Esophagus squamous epithelium (tissue), 4 donors: ENCODE measurements at regions not wholly inside any gene's neighbourhood (a gene's known extent, or its start where the extent isn't known, plus 50 kb on each side); places are given as distances from the start of the nearest gene placed in this dataset.

Experiments used
- POLR2A ChIP-seq, 4 donors: fragments of 450-650 bp; IDR thresholded peaks; one replicate each; pipeline ENCODE4 v1.6.1; 2017; ENCODE audit warnings: antibody characterized with exemption in 4 of 4, mild to moderate bottlenecking in 4 of 4, moderate library complexity in 3 of 4
- TF ChIP-seq, protein P1 (sequence below), 6 experiments: fragments of 450-650 bp in 4 of 6; fragments of 200-600 bp in 2 of 6; sonication (generic) in 2 of 6; IDR thresholded peaks; one replicate each; pipeline ENCODE4 v1.5.1; 2016 to 2019; ENCODE audit warnings: antibody characterized with exemption in 6 of 6, mild to moderate bottlenecking in 4 of 6, moderate library complexity in 4 of 6

DNA sequence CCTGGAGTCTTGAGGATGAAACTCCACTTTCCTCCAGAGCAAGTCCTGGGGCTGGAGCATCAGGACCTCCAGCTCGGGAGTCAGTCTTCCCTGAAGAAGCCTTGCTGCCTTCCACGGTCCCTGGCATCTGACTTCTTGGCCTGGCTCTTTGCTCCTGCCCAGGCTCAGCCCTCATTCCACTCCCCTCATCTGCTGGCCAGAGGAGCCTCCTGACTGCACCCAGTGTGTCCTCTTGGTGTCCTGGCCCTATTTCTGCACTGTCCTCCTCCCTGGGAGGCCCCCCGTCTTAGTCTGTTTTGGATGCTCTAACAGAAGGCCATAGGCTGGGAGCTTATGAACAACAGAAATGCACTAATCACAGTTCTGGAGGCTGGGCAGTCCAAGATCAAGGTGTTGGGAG lies 231.5 kb downstream of the LOXHD1 start:
- TF ChIP-seq, protein P1, sequence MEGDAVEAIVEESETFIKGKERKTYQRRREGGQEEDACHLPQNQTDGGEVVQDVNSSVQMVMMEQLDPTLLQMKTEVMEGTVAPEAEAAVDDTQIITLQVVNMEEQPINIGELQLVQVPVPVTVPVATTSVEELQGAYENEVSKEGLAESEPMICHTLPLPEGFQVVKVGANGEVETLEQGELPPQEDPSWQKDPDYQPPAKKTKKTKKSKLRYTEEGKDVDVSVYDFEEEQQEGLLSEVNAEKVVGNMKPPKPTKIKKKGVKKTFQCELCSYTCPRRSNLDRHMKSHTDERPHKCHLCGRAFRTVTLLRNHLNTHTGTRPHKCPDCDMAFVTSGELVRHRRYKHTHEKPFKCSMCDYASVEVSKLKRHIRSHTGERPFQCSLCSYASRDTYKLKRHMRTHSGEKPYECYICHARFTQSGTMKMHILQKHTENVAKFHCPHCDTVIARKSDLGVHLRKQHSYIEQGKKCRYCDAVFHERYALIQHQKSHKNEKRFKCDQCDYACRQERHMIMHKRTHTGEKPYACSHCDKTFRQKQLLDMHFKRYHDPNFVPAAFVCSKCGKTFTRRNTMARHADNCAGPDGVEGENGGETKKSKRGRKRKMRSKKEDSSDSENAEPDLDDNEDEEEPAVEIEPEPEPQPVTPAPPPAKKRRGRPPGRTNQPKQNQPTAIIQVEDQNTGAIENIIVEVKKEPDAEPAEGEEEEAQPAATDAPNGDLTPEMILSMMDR (IDR thresholded peaks at IDR 0.05), result no peak
- no peak for TF ChIP-seq POLR2A (IDR thresholded peaks at IDR 0.05)
